ENCODE measurements at regions not wholly inside any gene's neighbourhood (a gene's known extent, or its start where the extent isn't known, plus 50 kb on each side); places are given as distances from the start of the nearest gene placed in this dataset.
A peak's percentile ranks its signal among the peaks of the same experiment; 100 is the strongest.

GRCh38 chr16:79264237-79265109 is 336.1 kb downstream of the MAF start:
- peaks cover 83% of the 10 kb centered on the region for H3K4me1 Mint-ChIP-seq (ENCODE audit: low read depth)
- DNase-seq, result peak; percentile 28
- ChIA-PET CTCF (interaction anchor here (0.9 to 1.5 kb wide), 3 partner anchors 52 to 494 kb away, joined by 3 to 4 read pairs (median 4); no protein-coding TSS in a partner anchor), POLR2A (interaction anchor here (1.0 to 1.5 kb wide), 8 partner anchors 14 to 487 kb away, joined by 3 to 4 read pairs (median 4); no protein-coding TSS in a partner anchor)
- intact Hi-C loops (cut with micrococcal nuclease), result loop anchor here (5.0 kb wide), 4 partner anchors 107 to 557 kb away; no protein-coding TSS in a partner anchor
- no peaks in the 10 kb centered on the region for H3K27me3 Mint-ChIP-seq
- no peaks in the 10 kb centered on the region for H3K9me3 Mint-ChIP-seq
- peak overlapping the region; percentile 28 for H3K4me3 Mint-ChIP-seq
- peaks cover 2% of the 10 kb centered on the region for H3K36me3 Mint-ChIP-seq
- peak overlapping the region; percentile 72 for H3K27ac Mint-ChIP-seq

GRCh38 chr16:79263425-79263824 is 337.1 kb downstream of the MAF start:
- intact Hi-C loops (cut with micrococcal nuclease), result no loop called here
- H3K4me1 Mint-ChIP-seq (ENCODE audit: low read depth), result peaks cover 73% of the 10 kb centered on the region
- POLR2A ChIA-PET, result interaction anchor here (1.0 to 1.5 kb wide), 4 partner anchors 15 to 486 kb away, joined by 3 to 4 read pairs (median 4); no protein-coding TSS in a partner anchor

More at GRCh38 chr16:79263425-79263824, 337.1 kb downstream of the MAF start:
- DNase-seq, result no peak
- H3K27ac Mint-ChIP-seq, result peak overlapping the region; percentile 72
- H3K36me3 Mint-ChIP-seq, result peaks cover 2% of the 10 kb centered on the region
- CTCF ChIA-PET, result no interaction called here
- no peaks in the 10 kb centered on the region for H3K27me3 Mint-ChIP-seq
- H3K9me3 Mint-ChIP-seq, result no peaks in the 10 kb centered on the region
- H3K4me3 Mint-ChIP-seq, result no peak overlapping the region

Data from activated CD4-positive, alpha-beta memory T cell treated with anti-CD3 and anti-CD28 coated beads for 36 hours (primary cell).